Activated gamma-delta T cell treated with anti-CD3 and anti-CD28 coated beads, Interleukin-2, amount 50 U/mL, for 16 hours (primary cell): ENCODE measurements at regions not wholly inside any gene's neighbourhood (a gene's known extent, or its start where the extent isn't known, plus 50 kb on each side); places are given as distances from the start of the nearest gene placed in this dataset.
"Not testable (repeated sequence)": the region's sequence is repeated elsewhere in the genome, so short reads cannot be mapped to it uniquely, and the experiment has no call there.

Experiments used
- DNase-seq: peaks from one replicate; pipeline ENCODE4 v3.0.0-alpha.2; 2020; ENCODE audit warnings: low read depth

GRCh38 chr7:68244389-68244788, 1247.8 kb downstream of the TYW1 start:
- DNase-seq: no peak

- DNase-seq: no peak
These were observed 1249.1 kb downstream of the TYW1 start for GRCh38 chr7:68245688-68246087.

GRCh38 chr7:68246189-68246633, 1249.6 kb downstream of the TYW1 start:
- DNase-seq: no peak

- no peak for DNase-seq
These were observed 1250.5 kb downstream of the TYW1 start for GRCh38 chr7:68247126-68247525.

GRCh38 chr7:68247571-68247970, 1250.9 kb downstream of the TYW1 start:
- DNase-seq: no peak

GRCh38 chr7:68248973-68249372, 1252.3 kb downstream of the TYW1 start:
- no peak for DNase-seq

- no peak for DNase-seq
These were observed 1253.0 kb downstream of the TYW1 start for GRCh38 chr7:68249611-68250010.

GRCh38 chr7:68250143-68250542, 1253.5 kb downstream of the TYW1 start:
- no peak for DNase-seq

GRCh38 chr7:68254815-68255214, 1258.2 kb downstream of the TYW1 start:
- not testable (repeated sequence) for DNase-seq

- DNase-seq: no peak
These were observed 1259.7 kb downstream of the TYW1 start for GRCh38 chr7:68256295-68256694.

GRCh38 chr7:68258609-68259008, 1262.0 kb downstream of the TYW1 start:
- DNase-seq: no peak

- DNase-seq: no peak
These were observed 1268.6 kb downstream of the TYW1 start for GRCh38 chr7:68265258-68265657.

GRCh38 chr7:68266004-68266579, 1269.5 kb downstream of the TYW1 start:
- no peak for DNase-seq

- DNase-seq: no peak
These were observed 1270.9 kb downstream of the TYW1 start for GRCh38 chr7:68267486-68267885.

GRCh38 chr7:68269405-68269804, 1272.8 kb downstream of the TYW1 start:
- no peak for DNase-seq

- no peak for DNase-seq
These were observed 1275.9 kb downstream of the TYW1 start for GRCh38 chr7:68272507-68272906.

GRCh38 chr7:68276725-68277124, 1280.1 kb downstream of the TYW1 start:
- no peak for DNase-seq

GRCh38 chr7:68279827-68280400, 1283.3 kb downstream of the TYW1 start:
- no peak for DNase-seq

- DNase-seq: no peak
These were observed 1284.3 kb downstream of the TYW1 start for GRCh38 chr7:68280931-68281330.

- DNase-seq: no peak
These were observed 1291.5 kb downstream of the TYW1 start for GRCh38 chr7:68288144-68288593.

GRCh38 chr7:68291710-68292109, 1295.1 kb downstream of the TYW1 start:
- no peak for DNase-seq

GRCh38 chr7:68295386-68295785, 1298.8 kb downstream of the TYW1 start:
- DNase-seq: no peak

- no peak for DNase-seq
These were observed 1293.7 kb upstream of the AUTS2 start for GRCh38 chr7:68304536-68304935.

- no peak for DNase-seq
These were observed 1291.6 kb upstream of the AUTS2 start for GRCh38 chr7:68306692-68307107.
